ENCODE measurements at regions not wholly inside any gene's neighbourhood (a gene's known extent, or its start where the extent isn't known, plus 50 kb on each side); places are given as distances from the start of the nearest gene placed in this dataset.

DNA sequence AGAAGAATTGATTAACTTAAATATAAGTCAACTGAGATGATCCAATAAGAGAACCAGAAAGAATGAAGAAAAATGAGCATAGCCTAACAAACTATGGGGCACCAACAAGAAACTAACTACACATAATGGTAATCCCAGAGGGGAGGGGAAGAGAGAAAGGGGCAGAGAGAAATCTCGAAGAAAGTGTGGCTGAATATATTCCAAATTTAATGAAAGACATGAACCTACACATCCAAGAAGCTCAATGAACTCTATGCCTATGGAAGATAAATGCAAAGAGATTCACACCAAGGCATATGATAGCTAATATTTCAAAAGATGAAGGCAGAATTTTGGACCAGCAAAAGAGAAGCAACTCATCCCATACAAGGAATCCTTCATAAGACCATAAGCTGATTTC, 649.2 kb downstream of the ZEB2 start:
- no peak for DNase-seq (ENCODE audit: low spot score)
- Mint-ChIP-seq H3K27me3 (ENCODE audit: insufficient read depth, low read depth) (peaks cover 2% of the 10 kb centered on the region), H3K9me3 (peaks cover 18% of the 10 kb centered on the region), H3K36me3 (no peaks in the 10 kb centered on the region), H3K4me3 (no peak overlapping the region), H3K27ac (no peak overlapping the region), H3K4me1 (no peaks in the 10 kb centered on the region)
- no peak overlapping the region for H3K4me2 ChIP-seq
- no peak overlapping the region for H3K27ac ChIP-seq
- peaks cover 8% of the 10 kb centered on the region for H3K36me3 ChIP-seq
- H3K4me1 ChIP-seq = no peaks in the 10 kb centered on the region
- H3K27me3 ChIP-seq = no peaks in the 10 kb centered on the region
- H3K9ac ChIP-seq = no peak overlapping the region
- H3F3A ChIP-seq (ENCODE audit: low read depth) = no peaks in the 10 kb centered on the region
- TF ChIP-seq, protein P1, sequence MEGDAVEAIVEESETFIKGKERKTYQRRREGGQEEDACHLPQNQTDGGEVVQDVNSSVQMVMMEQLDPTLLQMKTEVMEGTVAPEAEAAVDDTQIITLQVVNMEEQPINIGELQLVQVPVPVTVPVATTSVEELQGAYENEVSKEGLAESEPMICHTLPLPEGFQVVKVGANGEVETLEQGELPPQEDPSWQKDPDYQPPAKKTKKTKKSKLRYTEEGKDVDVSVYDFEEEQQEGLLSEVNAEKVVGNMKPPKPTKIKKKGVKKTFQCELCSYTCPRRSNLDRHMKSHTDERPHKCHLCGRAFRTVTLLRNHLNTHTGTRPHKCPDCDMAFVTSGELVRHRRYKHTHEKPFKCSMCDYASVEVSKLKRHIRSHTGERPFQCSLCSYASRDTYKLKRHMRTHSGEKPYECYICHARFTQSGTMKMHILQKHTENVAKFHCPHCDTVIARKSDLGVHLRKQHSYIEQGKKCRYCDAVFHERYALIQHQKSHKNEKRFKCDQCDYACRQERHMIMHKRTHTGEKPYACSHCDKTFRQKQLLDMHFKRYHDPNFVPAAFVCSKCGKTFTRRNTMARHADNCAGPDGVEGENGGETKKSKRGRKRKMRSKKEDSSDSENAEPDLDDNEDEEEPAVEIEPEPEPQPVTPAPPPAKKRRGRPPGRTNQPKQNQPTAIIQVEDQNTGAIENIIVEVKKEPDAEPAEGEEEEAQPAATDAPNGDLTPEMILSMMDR (IDR thresholded peaks at IDR 0.05) = no peak
- TF ChIP-seq EZH2phosphoT487 (IDR thresholded peaks at IDR 0.05) = no peak
- TF ChIP-seq EZH2 (IDR thresholded peaks at IDR 0.05) = no peak
- no peaks in the 10 kb centered on the region for H4K20me1 ChIP-seq (ENCODE audit: low read depth)
- peaks cover 19% of the 10 kb centered on the region for H3K9me3 ChIP-seq (ENCODE audit: low read depth)
- H3K79me2 ChIP-seq (ENCODE audit: low read depth) = no peaks in the 10 kb centered on the region
- no peak overlapping the region for H2AFZ ChIP-seq (replicated peaks)
- no peak overlapping the region for H3K4me3 ChIP-seq

GRCh38 chr2:143856978-143857377, 662.9 kb downstream of the ZEB2 start:
- peaks cover 9% of the 10 kb centered on the region for H3K4me1 ChIP-seq
- Mint-ChIP-seq H3K36me3 (no peaks in the 10 kb centered on the region), H3K27me3 (ENCODE audit: insufficient read depth, low read depth) (peaks cover 4% of the 10 kb centered on the region), H3K9me3 (peaks cover 3% of the 10 kb centered on the region), H3K4me3 (no peak overlapping the region), H3K27ac (no peak overlapping the region), H3K4me1 (peaks cover 9% of the 10 kb centered on the region)
- no peaks in the 10 kb centered on the region for H3K36me3 ChIP-seq
- TF ChIP-seq, protein P1 (IDR thresholded peaks at IDR 0.05) = no peak
- TF ChIP-seq EZH2 (IDR thresholded peaks at IDR 0.05) (no peak), EZH2phosphoT487 (IDR thresholded peaks at IDR 0.05) (no peak)
- H3K4me2 ChIP-seq = no peak overlapping the region
- no peak overlapping the region for H3K9ac ChIP-seq
- no peaks in the 10 kb centered on the region for H3K27me3 ChIP-seq
- H3K4me3 ChIP-seq = no peak overlapping the region
- H3F3A ChIP-seq (ENCODE audit: low read depth) = peaks cover 10% of the 10 kb centered on the region
- no peak for DNase-seq (ENCODE audit: low spot score)
- no peak overlapping the region for H2AFZ ChIP-seq (replicated peaks)
- no peaks in the 10 kb centered on the region for H3K9me3 ChIP-seq (ENCODE audit: low read depth)
- H3K79me2 ChIP-seq (ENCODE audit: low read depth) = no peaks in the 10 kb centered on the region
- H3K27ac ChIP-seq = no peak overlapping the region
- no peaks in the 10 kb centered on the region for H4K20me1 ChIP-seq (ENCODE audit: low read depth)

GRCh38 chr2:143852759-143853158, 667.2 kb downstream of the ZEB2 start:
- H4K20me1 ChIP-seq (ENCODE audit: low read depth) = no peaks in the 10 kb centered on the region

More at GRCh38 chr2:143852759-143853158, 667.2 kb downstream of the ZEB2 start:
- TF ChIP-seq, protein P1 (IDR thresholded peaks at IDR 0.05) = peak; percentile 38
- TF ChIP-seq EZH2phosphoT487 (IDR thresholded peaks at IDR 0.05) = no peak
- Histone ChIP-seq H3K9me3 (ENCODE audit: low read depth) (no peaks in the 10 kb centered on the region), H3K9ac (no peak overlapping the region), H3K79me2 (ENCODE audit: low read depth) (no peaks in the 10 kb centered on the region), H3K27ac (no peak overlapping the region), H2AFZ (replicated peaks) (no peak overlapping the region), H3F3A (ENCODE audit: low read depth) (peaks cover 10% of the 10 kb centered on the region), H3K4me3 (no peak overlapping the region), H3K36me3 (peaks cover 4% of the 10 kb centered on the region), H3K27me3 (no peaks in the 10 kb centered on the region), H3K4me1 (peaks cover 9% of the 10 kb centered on the region), H3K4me2 (no peak overlapping the region)
- Mint-ChIP-seq H3K9me3 (no peaks in the 10 kb centered on the region), H3K27ac (no peak overlapping the region), H3K4me1 (peaks cover 9% of the 10 kb centered on the region), H3K36me3 (no peaks in the 10 kb centered on the region), H3K27me3 (ENCODE audit: insufficient read depth, low read depth) (no peaks in the 10 kb centered on the region), H3K4me3 (no peak overlapping the region)
- peak; percentile 43 for DNase-seq (ENCODE audit: low spot score)

Measured in neural progenitor cell (in vitro differentiated cells).